HepG2 (cell line): ENCODE measurements at regions not wholly inside any gene's neighbourhood (a gene's known extent, or its start where the extent isn't known, plus 50 kb on each side); places are given as distances from the start of the nearest gene placed in this dataset.
A peak's percentile ranks its signal among the peaks of the same experiment; 100 is the strongest.

Experiments
- ASH2L ChIP-seq: fragments of 300-600, 200-600 bp; sonication (generic); IDR thresholded peaks from 2 replicates; pipeline ENCODE4 v1.7.0; 2017; ENCODE audit warnings: low read depth, mild to moderate bottlenecking, moderate library complexity, mixed read lengths, low read length; ENCODE audit not compliant: insufficient read length
- CBFB ChIP-seq: sonication (generic); formaldehyde crosslinking; IDR thresholded peaks from 2 replicates; pipeline ENCODE4 v1.4.0; 2020; ENCODE audit warnings: missing genetic modification reagents
- CREB1 ChIP-seq, 2 experiments: fragments of 450-650 bp in 1 of 2; IDR thresholded peaks; 2 replicates each; pipeline ENCODE4 v1.6.1; 2016 to 2017; ENCODE audit warnings: control low read depth in 1 of 2, mild to moderate bottlenecking in 1 of 2, missing compliant biosample characterization in 1 of 2, missing genetic modification characterization in 1 of 2
- KDM5B ChIP-seq: sonication (generic); formaldehyde crosslinking; IDR thresholded peaks from 2 replicates; pipeline ENCODE4 v1.4.0; 2020; ENCODE audit warnings: missing genetic modification reagents, mild to moderate bottlenecking, borderline replicate concordance
- KLF11 ChIP-seq: IDR thresholded peaks from 2 replicates; pipeline ENCODE4 v1.6.1; 2016; ENCODE audit warnings: missing compliant biosample characterization
- MED13 ChIP-seq: sonication (generic); formaldehyde crosslinking; IDR thresholded peaks from 2 replicates; pipeline ENCODE4 v1.5.0; 2020; ENCODE audit warnings: missing genetic modification reagents
- MZF1 ChIP-seq: sonication (generic); formaldehyde crosslinking; IDR thresholded peaks from 2 replicates; pipeline ENCODE4 v1.8.1; 2023; ENCODE audit warnings: mild to moderate bottlenecking, missing genetic modification reagents, borderline replicate concordance
- NFIC ChIP-seq: IDR thresholded peaks from 2 replicates; pipeline ENCODE4 v1.6.1; 2012; ENCODE audit warnings: mild to moderate bottlenecking, low read length, inconsistent platforms
- RXRB ChIP-seq: IDR thresholded peaks from 2 replicates; pipeline ENCODE4 v1.6.1; 2016; ENCODE audit warnings: borderline replicate concordance, missing genetic modification reagents, missing compliant biosample characterization
- SP1 ChIP-seq, 2 experiments: fragments of 450-650 bp in 1 of 2; sonication (generic) in 1 of 2; formaldehyde crosslinking in 1 of 2; IDR thresholded peaks; 2 replicates each; pipeline versions ENCODE4 v1.4.0 to v1.6.1; 2016 to 2020; ENCODE audit warnings: missing genetic modification reagents in 1 of 2
- ZBTB3 ChIP-seq: sonication (generic); formaldehyde crosslinking; IDR thresholded peaks from 2 replicates; pipeline ENCODE4 v1.4.0; 2020; ENCODE audit warnings: low read depth, mild to moderate bottlenecking, moderate library complexity, missing genetic modification reagents, borderline replicate concordance
- ZFP82 ChIP-seq: sonication (generic); formaldehyde crosslinking; IDR thresholded peaks from 2 replicates; pipeline ENCODE4 v1.5.1; 2020; ENCODE audit warnings: mild to moderate bottlenecking, missing genetic modification reagents, borderline replicate concordance
- ZNF224 ChIP-seq: sonication (generic); formaldehyde crosslinking; IDR thresholded peaks from 2 replicates; pipeline ENCODE4 v1.5.0; 2020; ENCODE audit warnings: mild to moderate bottlenecking, missing genetic modification reagents
- ZNF350 ChIP-seq: sonication (generic); formaldehyde crosslinking; IDR thresholded peaks from 2 replicates; pipeline ENCODE4 v1.4.0; 2020; ENCODE audit warnings: mild to moderate bottlenecking, low read depth, missing genetic modification reagents, borderline replicate concordance
- ZNF44 ChIP-seq: sonication (generic); formaldehyde crosslinking; IDR thresholded peaks from 2 replicates; pipeline ENCODE4 v1.5.1; 2020; ENCODE audit warnings: mild to moderate bottlenecking, missing genetic modification reagents
- ZNF543 ChIP-seq: sonication (generic); formaldehyde crosslinking; IDR thresholded peaks from 2 replicates; pipeline ENCODE4 v1.4.0; 2020; ENCODE audit warnings: mild to moderate bottlenecking, missing genetic modification reagents
- ZNF549 ChIP-seq: sonication (generic); formaldehyde crosslinking; IDR thresholded peaks from 2 replicates; pipeline ENCODE4 v1.5.0; 2020; ENCODE audit warnings: missing genetic modification reagents
- ZNF556 ChIP-seq: sonication (generic); formaldehyde crosslinking; IDR thresholded peaks from 2 replicates; pipeline ENCODE4 v1.4.0; 2020; ENCODE audit warnings: mild to moderate bottlenecking, missing genetic modification reagents, borderline replicate concordance
- ZNF777 ChIP-seq: sonication (generic); formaldehyde crosslinking; IDR thresholded peaks from 2 replicates; pipeline ENCODE4 v1.4.0; 2020; ENCODE audit warnings: missing genetic modification reagents
- TF ChIP-seq, protein P1 (sequence below): IDR thresholded peaks from 2 replicates; pipeline ENCODE4 v1.6.1; 2018; ENCODE audit warnings: missing genetic modification reagents, mild to moderate bottlenecking, missing compliant biosample characterization
- TF ChIP-seq, protein P2 (sequence below): sonication (generic); formaldehyde crosslinking; IDR thresholded peaks from 2 replicates; pipeline ENCODE4 v1.5.0; 2020; ENCODE audit warnings: missing genetic modification reagents
- TF ChIP-seq, protein P3 (sequence below): fragments of 450-650 bp; IDR thresholded peaks from 2 replicates; pipeline ENCODE4 v1.6.1; 2017; ENCODE audit warnings: mild to moderate bottlenecking
- TF ChIP-seq, protein P4 (sequence below): sonication (generic); formaldehyde crosslinking; IDR thresholded peaks from 2 replicates; pipeline ENCODE4 v1.4.0; 2020; ENCODE audit warnings: missing genetic modification reagents, borderline replicate concordance

DNA sequence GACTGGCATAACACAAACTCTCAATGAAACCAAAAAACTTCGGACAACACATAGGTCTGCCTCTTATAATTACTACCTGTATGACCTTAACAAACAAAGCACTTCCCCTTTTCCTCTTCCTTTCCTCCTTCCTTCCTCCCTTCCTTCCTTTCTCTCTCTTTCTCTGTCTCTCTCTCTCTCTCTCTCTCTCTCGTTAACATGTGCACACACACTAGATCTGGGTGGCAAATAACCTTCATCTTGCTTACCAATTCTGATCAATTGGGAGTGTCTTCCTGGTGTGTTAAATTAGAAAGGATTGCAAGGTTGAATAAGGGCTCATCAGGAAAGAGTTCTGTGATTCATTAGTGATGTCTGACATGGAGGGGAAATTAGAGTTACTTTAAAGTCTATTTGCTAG, 307.8 kb upstream of the PRKD1 start (continued):
- TF ChIP-seq, protein P1, sequence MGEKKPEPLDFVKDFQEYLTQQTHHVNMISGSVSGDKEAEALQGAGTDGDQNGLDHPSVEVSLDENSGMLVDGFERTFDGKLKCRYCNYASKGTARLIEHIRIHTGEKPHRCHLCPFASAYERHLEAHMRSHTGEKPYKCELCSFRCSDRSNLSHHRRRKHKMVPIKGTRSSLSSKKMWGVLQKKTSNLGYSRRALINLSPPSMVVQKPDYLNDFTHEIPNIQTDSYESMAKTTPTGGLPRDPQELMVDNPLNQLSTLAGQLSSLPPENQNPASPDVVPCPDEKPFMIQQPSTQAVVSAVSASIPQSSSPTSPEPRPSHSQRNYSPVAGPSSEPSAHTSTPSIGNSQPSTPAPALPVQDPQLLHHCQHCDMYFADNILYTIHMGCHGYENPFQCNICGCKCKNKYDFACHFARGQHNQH (CRISPR knock-in tag), result no peak
- TF ChIP-seq ZNF44 (no peak), ASH2L (no peak), NFIC (no peak), KDM5B (CRISPR knock-in tag) (no peak), MED13 (no peak), ZNF224 (no peak), KLF11 (CRISPR knock-in tag) (no peak), CREB1 (IDR thresholded peaks at IDR 0.05) (no peak), CREB1 (CRISPR knock-in tag; IDR thresholded peaks at IDR 0.05) (no peak), ZBTB3 (no peak), ZNF350 (no peak), RXRB (CRISPR knock-in tag) (no peak), SP1 (IDR thresholded peaks at IDR 0.05) (peak; percentile 45; the same call in 1 of the 2 replicates), SP1 (CRISPR knock-in tag; IDR thresholded peaks at IDR 0.05) (no peak), ZNF543 (CRISPR knock-in tag) (no peak), ZFP82 (CRISPR knock-in tag) (no peak), ZNF549 (CRISPR knock-in tag) (no peak), MZF1 (CRISPR knock-in tag) (no peak), ZNF777 (CRISPR knock-in tag) (no peak), ZNF556 (CRISPR knock-in tag) (no peak), CBFB (CRISPR knock-in tag) (no peak)
- TF ChIP-seq, protein P2, sequence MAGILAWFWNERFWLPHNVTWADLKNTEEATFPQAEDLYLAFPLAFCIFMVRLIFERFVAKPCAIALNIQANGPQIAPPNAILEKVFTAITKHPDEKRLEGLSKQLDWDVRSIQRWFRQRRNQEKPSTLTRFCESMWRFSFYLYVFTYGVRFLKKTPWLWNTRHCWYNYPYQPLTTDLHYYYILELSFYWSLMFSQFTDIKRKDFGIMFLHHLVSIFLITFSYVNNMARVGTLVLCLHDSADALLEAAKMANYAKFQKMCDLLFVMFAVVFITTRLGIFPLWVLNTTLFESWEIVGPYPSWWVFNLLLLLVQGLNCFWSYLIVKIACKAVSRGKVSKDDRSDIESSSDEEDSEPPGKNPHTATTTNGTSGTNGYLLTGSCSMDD, result no peak
- TF ChIP-seq, protein P3, sequence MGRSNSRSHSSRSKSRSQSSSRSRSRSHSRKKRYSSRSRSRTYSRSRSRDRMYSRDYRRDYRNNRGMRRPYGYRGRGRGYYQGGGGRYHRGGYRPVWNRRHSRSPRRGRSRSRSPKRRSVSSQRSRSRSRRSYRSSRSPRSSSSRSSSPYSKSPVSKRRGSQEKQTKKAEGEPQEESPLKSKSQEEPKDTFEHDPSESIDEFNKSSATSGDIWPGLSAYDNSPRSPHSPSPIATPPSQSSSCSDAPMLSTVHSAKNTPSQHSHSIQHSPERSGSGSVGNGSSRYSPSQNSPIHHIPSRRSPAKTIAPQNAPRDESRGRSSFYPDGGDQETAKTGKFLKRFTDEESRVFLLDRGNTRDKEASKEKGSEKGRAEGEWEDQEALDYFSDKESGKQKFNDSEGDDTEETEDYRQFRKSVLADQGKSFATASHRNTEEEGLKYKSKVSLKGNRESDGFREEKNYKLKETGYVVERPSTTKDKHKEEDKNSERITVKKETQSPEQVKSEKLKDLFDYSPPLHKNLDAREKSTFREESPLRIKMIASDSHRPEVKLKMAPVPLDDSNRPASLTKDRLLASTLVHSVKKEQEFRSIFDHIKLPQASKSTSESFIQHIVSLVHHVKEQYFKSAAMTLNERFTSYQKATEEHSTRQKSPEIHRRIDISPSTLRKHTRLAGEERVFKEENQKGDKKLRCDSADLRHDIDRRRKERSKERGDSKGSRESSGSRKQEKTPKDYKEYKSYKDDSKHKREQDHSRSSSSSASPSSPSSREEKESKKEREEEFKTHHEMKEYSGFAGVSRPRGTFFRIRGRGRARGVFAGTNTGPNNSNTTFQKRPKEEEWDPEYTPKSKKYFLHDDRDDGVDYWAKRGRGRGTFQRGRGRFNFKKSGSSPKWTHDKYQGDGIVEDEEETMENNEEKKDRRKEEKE, result no peak
- TF ChIP-seq, protein P4, sequence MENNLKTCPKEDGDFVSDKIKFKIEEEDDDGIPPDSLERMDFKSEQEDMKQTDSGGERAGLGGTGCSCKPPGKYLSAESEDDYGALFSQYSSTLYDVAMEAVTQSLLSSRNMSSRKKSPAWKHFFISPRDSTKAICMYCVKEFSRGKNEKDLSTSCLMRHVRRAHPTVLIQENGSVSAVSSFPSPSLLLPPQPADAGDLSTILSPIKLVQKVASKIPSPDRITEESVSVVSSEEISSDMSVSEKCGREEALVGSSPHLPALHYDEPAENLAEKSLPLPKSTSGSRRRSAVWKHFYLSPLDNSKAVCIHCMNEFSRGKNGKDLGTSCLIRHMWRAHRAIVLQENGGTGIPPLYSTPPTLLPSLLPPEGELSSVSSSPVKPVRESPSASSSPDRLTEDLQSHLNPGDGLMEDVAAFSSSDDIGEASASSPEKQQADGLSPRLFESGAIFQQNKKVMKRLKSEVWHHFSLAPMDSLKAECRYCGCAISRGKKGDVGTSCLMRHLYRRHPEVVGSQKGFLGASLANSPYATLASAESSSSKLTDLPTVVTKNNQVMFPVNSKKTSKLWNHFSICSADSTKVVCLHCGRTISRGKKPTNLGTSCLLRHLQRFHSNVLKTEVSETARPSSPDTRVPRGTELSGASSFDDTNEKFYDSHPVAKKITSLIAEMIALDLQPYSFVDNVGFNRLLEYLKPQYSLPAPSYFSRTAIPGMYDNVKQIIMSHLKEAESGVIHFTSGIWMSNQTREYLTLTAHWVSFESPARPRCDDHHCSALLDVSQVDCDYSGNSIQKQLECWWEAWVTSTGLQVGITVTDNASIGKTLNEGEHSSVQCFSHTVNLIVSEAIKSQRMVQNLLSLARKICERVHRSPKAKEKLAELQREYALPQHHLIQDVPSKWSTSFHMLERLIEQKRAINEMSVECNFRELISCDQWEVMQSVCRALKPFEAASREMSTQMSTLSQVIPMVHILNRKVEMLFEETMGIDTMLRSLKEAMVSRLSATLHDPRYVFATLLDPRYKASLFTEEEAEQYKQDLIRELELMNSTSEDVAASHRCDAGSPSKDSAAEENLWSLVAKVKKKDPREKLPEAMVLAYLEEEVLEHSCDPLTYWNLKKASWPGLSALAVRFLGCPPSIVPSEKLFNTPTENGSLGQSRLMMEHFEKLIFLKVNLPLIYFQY (CRISPR knock-in tag), result no peak
